ENCODE measurements at regions not wholly inside any gene's neighbourhood (a gene's known extent, or its start where the extent isn't known, plus 50 kb on each side); places are given as distances from the start of the nearest gene placed in this dataset.

DNA sequence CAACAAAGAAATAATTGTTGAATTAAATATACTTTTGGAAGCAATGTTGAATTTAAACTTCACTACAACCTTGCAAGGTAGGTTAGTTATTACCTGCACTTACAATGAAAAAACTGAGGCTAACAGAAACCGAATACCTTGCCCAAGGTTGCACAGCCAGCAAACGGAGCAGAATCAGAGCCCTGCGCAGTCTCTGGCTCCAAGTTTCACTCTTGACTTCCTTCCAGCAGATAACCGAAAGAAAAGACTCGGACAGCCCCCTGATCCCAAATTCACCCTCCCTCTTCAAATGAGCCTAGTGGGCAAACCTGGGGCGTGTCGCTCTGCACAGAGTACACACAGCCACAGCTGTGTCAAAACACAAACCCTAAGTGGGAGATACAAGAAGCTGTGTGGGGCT is 72.1 kb upstream of the FOXQ1 start:
- Mint-ChIP-seq H3K36me3 (ENCODE audit: low read depth) (no peaks in the 10 kb centered on the region), H3K9me3 (no peaks in the 10 kb centered on the region), H3K4me3 (no peak overlapping the region), H3K27ac (no peak overlapping the region), H3K4me1 (no peaks in the 10 kb centered on the region), H3K27me3 (no peaks in the 10 kb centered on the region)
- DNase-seq = no peak
- intact Hi-C loops (cut with micrococcal nuclease) = no loop called here

- no peak overlapping the region for H3K4me3 Mint-ChIP-seq
- H3K4me1 Mint-ChIP-seq = no peaks in the 10 kb centered on the region
- no peaks in the 10 kb centered on the region for H3K9me3 Mint-ChIP-seq
- no peak for DNase-seq
- no peak overlapping the region for H3K27ac Mint-ChIP-seq
- intact Hi-C loops (cut with micrococcal nuclease) = no loop called here
- no peaks in the 10 kb centered on the region for H3K27me3 Mint-ChIP-seq
- H3K36me3 Mint-ChIP-seq (ENCODE audit: low read depth) = no peaks in the 10 kb centered on the region
These were observed 73.9 kb upstream of the FOXQ1 start for GRCh38 chr6:1238040-1238439.

DNA sequence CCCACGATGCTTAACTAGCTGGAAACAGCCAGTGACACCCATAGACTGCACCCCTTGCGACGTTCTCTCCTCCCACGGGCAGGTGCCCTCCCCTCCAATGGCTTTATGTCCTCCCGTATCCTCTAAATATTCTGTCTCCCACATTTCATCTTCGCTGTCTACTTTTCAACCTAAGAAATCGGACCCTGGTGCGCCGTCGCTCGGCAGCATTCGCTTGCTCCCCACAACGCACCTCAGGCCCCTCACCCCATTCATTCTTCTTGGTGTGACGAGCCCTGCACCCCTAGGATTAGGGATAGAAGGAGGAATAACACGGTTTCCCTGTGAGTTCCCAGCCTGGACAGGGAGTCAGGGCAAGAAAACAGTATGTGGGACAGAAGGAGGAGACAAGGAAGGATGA is 74.3 kb upstream of the FOXQ1 start:
- Mint-ChIP-seq H3K9me3 (no peaks in the 10 kb centered on the region), H3K4me1 (no peaks in the 10 kb centered on the region), H3K27ac (no peak overlapping the region), H3K4me3 (no peak overlapping the region), H3K27me3 (no peaks in the 10 kb centered on the region), H3K36me3 (ENCODE audit: low read depth) (no peaks in the 10 kb centered on the region)
- no peak for DNase-seq
- intact Hi-C loops (cut with micrococcal nuclease) = no loop called here

DNA sequence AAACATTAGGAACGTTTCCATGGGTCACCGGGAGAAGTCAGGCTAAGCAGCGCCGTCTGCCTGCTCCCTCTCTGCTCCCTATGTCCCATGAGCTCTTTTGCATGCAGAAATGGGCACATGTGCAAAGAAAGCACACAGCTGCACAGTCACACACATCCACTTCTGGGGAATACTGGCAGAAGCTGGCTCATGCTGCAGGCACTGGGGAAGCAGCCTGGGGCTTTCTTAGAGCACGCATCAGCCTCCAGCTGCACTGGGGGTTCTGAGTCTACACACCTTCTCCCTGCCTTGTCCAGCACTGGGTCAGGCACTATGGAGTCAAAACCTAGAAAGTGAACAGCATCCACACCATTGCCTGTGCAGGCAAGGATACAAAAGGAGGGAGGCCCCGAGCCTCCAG is 76.1 kb upstream of the FOXQ1 start:
- no peak overlapping the region for H3K27ac Mint-ChIP-seq
- H3K4me3 Mint-ChIP-seq = no peak overlapping the region
- DNase-seq = no peak
- H3K36me3 Mint-ChIP-seq (ENCODE audit: low read depth) = no peaks in the 10 kb centered on the region
- H3K9me3 Mint-ChIP-seq = no peaks in the 10 kb centered on the region
- H3K27me3 Mint-ChIP-seq = no peaks in the 10 kb centered on the region
- intact Hi-C loops (cut with micrococcal nuclease) = no loop called here
- no peaks in the 10 kb centered on the region for H3K4me1 Mint-ChIP-seq

DNA sequence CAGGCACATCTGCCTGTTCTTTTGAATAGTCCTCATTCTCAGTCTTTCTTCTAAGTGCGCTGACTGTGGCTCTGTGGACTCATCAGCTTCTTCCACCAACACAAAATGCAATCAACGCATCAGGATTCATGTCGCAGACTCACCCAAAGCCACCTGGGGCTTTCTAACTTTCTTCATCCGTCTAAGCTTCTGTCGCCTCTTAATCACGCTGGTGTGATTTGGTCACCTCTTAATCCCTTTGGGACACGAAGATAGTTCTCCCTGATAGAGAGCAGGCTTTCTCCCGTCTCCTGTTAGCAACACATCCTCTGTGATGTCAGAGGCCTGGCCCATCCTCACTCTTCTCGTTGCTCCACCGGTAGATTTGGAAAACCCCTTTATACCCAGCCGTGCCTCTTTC is 78.0 kb upstream of the FOXQ1 start:
- H3K4me3 Mint-ChIP-seq = no peak overlapping the region
- no peak overlapping the region for H3K27ac Mint-ChIP-seq
- no peaks in the 10 kb centered on the region for H3K36me3 Mint-ChIP-seq (ENCODE audit: low read depth)
- intact Hi-C loops (cut with micrococcal nuclease) = no loop called here
- H3K27me3 Mint-ChIP-seq = no peaks in the 10 kb centered on the region
- H3K4me1 Mint-ChIP-seq = no peaks in the 10 kb centered on the region
- DNase-seq = no peak
- H3K9me3 Mint-ChIP-seq = no peaks in the 10 kb centered on the region

- H3K9me3 Mint-ChIP-seq = no peaks in the 10 kb centered on the region
- intact Hi-C loops (cut with micrococcal nuclease) = no loop called here
- no peaks in the 10 kb centered on the region for H3K27me3 Mint-ChIP-seq
- H3K36me3 Mint-ChIP-seq (ENCODE audit: low read depth) = no peaks in the 10 kb centered on the region
- DNase-seq = no peak
- no peak overlapping the region for H3K27ac Mint-ChIP-seq
- no peak overlapping the region for H3K4me3 Mint-ChIP-seq
- H3K4me1 Mint-ChIP-seq = no peaks in the 10 kb centered on the region
These were observed 79.3 kb upstream of the FOXQ1 start for GRCh38 chr6:1232578-1232977.

- intact Hi-C loops (cut with micrococcal nuclease) = no loop called here
- Mint-ChIP-seq H3K27me3 (no peaks in the 10 kb centered on the region), H3K9me3 (no peaks in the 10 kb centered on the region), H3K36me3 (ENCODE audit: low read depth) (no peaks in the 10 kb centered on the region), H3K4me3 (no peak overlapping the region), H3K4me1 (no peaks in the 10 kb centered on the region), H3K27ac (no peak overlapping the region)
- no peak for DNase-seq
These were observed 80.0 kb upstream of the FOXQ1 start for GRCh38 chr6:1231941-1232340.

DNA sequence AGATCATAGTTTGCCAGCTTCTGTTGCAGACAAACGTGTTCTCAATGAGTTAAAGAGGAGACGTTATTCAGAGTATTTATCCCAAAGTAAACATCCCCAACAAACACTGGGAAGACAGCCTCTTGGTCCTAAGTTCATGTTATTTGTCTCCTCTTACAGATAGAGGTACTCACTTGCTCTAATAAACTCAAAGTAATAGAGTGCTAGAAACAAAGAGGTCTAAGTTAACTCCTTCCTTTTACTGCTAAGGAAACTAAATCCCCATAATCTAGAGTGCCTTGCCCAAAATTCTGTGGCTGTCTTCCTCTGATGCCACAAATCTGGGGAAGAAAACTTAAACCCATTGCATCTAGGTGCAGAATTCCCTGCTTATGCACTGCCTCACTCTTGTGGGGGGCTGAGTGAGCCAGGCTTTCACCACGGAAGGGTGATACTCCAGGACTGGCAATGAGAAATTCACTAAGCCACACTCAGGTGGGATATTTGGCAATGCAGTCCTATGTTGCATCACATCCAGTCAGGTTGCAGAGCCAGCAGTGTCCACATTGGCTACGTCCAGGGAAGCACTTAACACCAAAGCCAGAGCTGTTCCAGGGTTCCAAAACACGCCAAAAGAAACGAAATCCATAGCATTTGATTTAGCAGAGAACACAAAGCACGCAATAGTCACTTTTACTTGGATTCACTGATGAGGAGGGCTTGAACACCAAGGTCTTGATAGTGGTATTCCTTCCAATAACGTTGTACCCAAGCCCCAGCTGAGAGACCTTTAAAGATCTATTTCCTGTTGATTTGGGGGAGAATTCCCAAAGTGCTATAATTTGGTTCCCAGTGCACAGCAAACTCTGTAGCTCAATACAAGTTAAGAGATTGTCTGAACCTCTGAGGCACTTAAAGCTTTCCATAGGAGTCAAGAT is 81.0 kb upstream of the FOXQ1 start:
- no peaks in the 10 kb centered on the region for H3K4me1 Mint-ChIP-seq
- no peaks in the 10 kb centered on the region for H3K36me3 Mint-ChIP-seq (ENCODE audit: low read depth)
- H3K27me3 Mint-ChIP-seq = no peaks in the 10 kb centered on the region
- no peak overlapping the region for H3K4me3 Mint-ChIP-seq
- intact Hi-C loops (cut with micrococcal nuclease) = no loop called here
- no peak overlapping the region for H3K27ac Mint-ChIP-seq
- H3K9me3 Mint-ChIP-seq = no peaks in the 10 kb centered on the region
- DNase-seq = no peak

- Mint-ChIP-seq H3K4me1 (no peaks in the 10 kb centered on the region), H3K36me3 (ENCODE audit: low read depth) (no peaks in the 10 kb centered on the region), H3K27me3 (no peaks in the 10 kb centered on the region), H3K27ac (no peak overlapping the region), H3K4me3 (no peak overlapping the region), H3K9me3 (no peaks in the 10 kb centered on the region)
- DNase-seq = no peak
- intact Hi-C loops (cut with micrococcal nuclease) = no loop called here
These were observed 81.6 kb upstream of the FOXQ1 start for GRCh38 chr6:1230281-1230680.

DNA sequence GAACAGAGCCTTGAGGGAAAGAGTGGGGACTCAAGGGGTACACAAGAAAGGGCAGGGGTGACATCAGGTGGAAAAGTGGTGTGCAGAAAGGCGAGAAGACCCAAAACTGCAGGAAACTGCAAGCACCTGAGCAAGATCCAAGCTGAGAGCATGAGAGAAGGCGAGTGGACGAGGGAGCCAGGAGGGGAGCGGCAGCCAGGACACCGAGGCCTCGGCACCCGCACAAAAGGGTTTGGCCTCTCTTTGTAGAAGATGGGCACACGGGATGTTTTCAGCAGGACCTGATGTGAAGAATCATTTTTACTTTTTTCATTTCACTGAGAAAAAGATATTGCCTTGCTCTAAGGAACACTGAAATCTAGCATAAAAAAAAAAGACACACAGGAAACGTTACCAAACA is 82.1 kb upstream of the FOXQ1 start:
- H3K4me1 Mint-ChIP-seq = no peaks in the 10 kb centered on the region

GRCh38 chr6:1229301-1229700 is 82.6 kb upstream of the FOXQ1 start:
- Mint-ChIP-seq H3K27ac (no peak overlapping the region), H3K4me3 (no peak overlapping the region), H3K27me3 (peaks cover under 1% of the 10 kb centered on the region), H3K36me3 (ENCODE audit: low read depth) (no peaks in the 10 kb centered on the region), H3K4me1 (no peaks in the 10 kb centered on the region), H3K9me3 (no peaks in the 10 kb centered on the region)
- no peak for DNase-seq
- intact Hi-C loops (cut with micrococcal nuclease) = no loop called here

More for the DNA sequence above, 82.1 kb upstream of the FOXQ1 start:
- H3K27me3 Mint-ChIP-seq = no peaks in the 10 kb centered on the region
- intact Hi-C loops (cut with micrococcal nuclease) = no loop called here
- no peaks in the 10 kb centered on the region for H3K36me3 Mint-ChIP-seq (ENCODE audit: low read depth)
- DNase-seq = no peak
- no peak overlapping the region for H3K4me3 Mint-ChIP-seq
- no peak overlapping the region for H3K27ac Mint-ChIP-seq
- H3K9me3 Mint-ChIP-seq = no peaks in the 10 kb centered on the region

DNA sequence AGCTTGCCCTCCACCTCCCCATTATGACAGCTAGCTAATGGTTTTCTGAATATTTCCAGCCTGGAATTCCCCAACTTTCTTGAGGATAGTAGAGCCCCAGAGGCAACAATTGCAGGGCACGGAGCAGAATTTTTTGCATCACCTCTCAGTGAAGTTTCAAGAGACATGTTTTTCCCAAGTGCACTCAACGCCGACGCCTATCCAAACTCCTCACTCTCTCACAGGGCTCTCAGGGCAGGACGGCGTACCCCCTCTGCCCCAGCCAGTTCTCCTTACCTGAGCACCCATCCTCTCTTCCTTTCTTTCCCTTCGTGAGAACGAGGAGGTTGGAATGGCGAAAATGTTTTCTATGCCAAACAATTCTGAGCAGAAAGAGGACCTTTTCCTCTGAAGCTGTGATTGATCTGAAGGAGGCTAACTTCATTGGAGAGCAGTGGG is 83.1 kb upstream of the FOXQ1 start:
- Mint-ChIP-seq H3K27me3 (peaks cover 2% of the 10 kb centered on the region), H3K4me3 (no peak overlapping the region), H3K4me1 (no peaks in the 10 kb centered on the region), H3K27ac (no peak overlapping the region), H3K9me3 (no peaks in the 10 kb centered on the region), H3K36me3 (ENCODE audit: low read depth) (no peaks in the 10 kb centered on the region)
- intact Hi-C loops (cut with micrococcal nuclease) = no loop called here
- no peak for DNase-seq

GRCh38 chr6:1227935-1228753 is 83.8 kb upstream of the FOXQ1 start:
- H3K9me3 Mint-ChIP-seq = no peaks in the 10 kb centered on the region
- intact Hi-C loops (cut with micrococcal nuclease) = no loop called here
- H3K27ac Mint-ChIP-seq = no peak overlapping the region
- H3K4me3 Mint-ChIP-seq = no peak overlapping the region
- H3K4me1 Mint-ChIP-seq = no peaks in the 10 kb centered on the region
- peaks cover 2% of the 10 kb centered on the region for H3K27me3 Mint-ChIP-seq
- no peaks in the 10 kb centered on the region for H3K36me3 Mint-ChIP-seq (ENCODE audit: low read depth)
- no peak for DNase-seq

DNA sequence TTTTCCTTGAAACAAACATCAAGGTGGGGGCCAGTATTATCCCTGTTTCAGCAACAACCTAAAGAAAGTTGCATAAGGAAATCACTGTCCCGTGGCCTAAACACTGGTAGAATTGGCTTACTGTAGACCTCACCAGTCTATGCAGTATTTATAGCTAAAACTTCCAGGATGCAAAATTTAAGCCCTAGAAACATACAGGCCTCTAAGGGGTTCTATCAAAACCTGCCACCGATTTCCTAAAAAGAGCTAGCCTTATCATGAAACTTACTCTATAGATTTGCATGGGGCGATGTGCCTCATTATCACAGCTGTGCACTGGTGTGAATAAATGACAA is 84.3 kb upstream of the FOXQ1 start:
- no peak for DNase-seq
- no peak overlapping the region for H3K27ac Mint-ChIP-seq
- no peaks in the 10 kb centered on the region for H3K36me3 Mint-ChIP-seq (ENCODE audit: low read depth)
- H3K9me3 Mint-ChIP-seq = no peaks in the 10 kb centered on the region
- intact Hi-C loops (cut with micrococcal nuclease) = no loop called here
- no peaks in the 10 kb centered on the region for H3K4me1 Mint-ChIP-seq
- peaks cover 2% of the 10 kb centered on the region for H3K27me3 Mint-ChIP-seq
- H3K4me3 Mint-ChIP-seq = no peak overlapping the region

All from activated CD4-positive, alpha-beta T cell treated with anti-CD3 and anti-CD28 coated beads, Interleukin-2, amount 10 ng/mL, durations not matched to agents 24 days and 14 days (primary cell).